HG02610 (cell line): ENCODE measurements at regions not wholly inside any gene's neighbourhood (a gene's known extent, or its start where the extent isn't known, plus 50 kb on each side); places are given as distances from the start of the nearest gene placed in this dataset.

Experiments
- ATAC-seq: cut with Tn5 transposase; IDR thresholded peaks from one replicate; pipeline ENCODE4 v1.9.1; 2021; ENCODE audit warnings: mild to moderate bottlenecking, moderate library complexity; ENCODE audit not compliant: unreplicated experiment

- ATAC-seq: no peak
These were observed 69.9 kb upstream of the PSMA6 start for GRCh38 chr14:35222324-35222723.

GRCh38 chr14:35222872-35223466 is 69.2 kb upstream of the PSMA6 start:
- ATAC-seq: no peak

GRCh38 chr14:35223927-35224326 is 68.3 kb upstream of the PSMA6 start:
- ATAC-seq: no peak

- ATAC-seq: no peak
These were observed 67.6 kb upstream of the PSMA6 start for GRCh38 chr14:35224615-35225014.

- no peak for ATAC-seq
These were observed 62.9 kb upstream of the PSMA6 start for GRCh38 chr14:35229084-35229791.

GRCh38 chr14:35229792-35230089 is 62.4 kb upstream of the PSMA6 start:
- no peak for ATAC-seq

GRCh38 chr14:35231207-35231760 is 60.9 kb upstream of the PSMA6 start:
- ATAC-seq: no peak

GRCh38 chr14:35234012-35234805 is 58.0 kb upstream of the PSMA6 start:
- ATAC-seq: no peak

- ATAC-seq: no peak
These were observed 56.3 kb upstream of the PSMA6 start for GRCh38 chr14:35235840-35236239.

- ATAC-seq: no peak
These were observed 55.4 kb upstream of the PSMA6 start for GRCh38 chr14:35236806-35237205.

GRCh38 chr14:35240231-35240630 is 52.0 kb upstream of the PSMA6 start:
- ATAC-seq: no peak
